Left lung (tissue), 4 donors: ENCODE measurements at regions not wholly inside any gene's neighbourhood (a gene's known extent, or its start where the extent isn't known, plus 50 kb on each side); places are given as distances from the start of the nearest gene placed in this dataset.

Experiments
- ATAC-seq: fragments of 200-7000 bp; cut with Tn5 transposase; one replicate; pipeline ENCODE4 v1.9.1; 2020; ENCODE audit warnings: moderate library complexity
- DNase-seq, 4 donors: peaks; one replicate each; pipeline ENCODE4 v3.0.0-alpha.2; 2013 to 2020
- H3K27ac ChIP-seq, 2 donors: fragments of 200-600 bp; sonication (generic) in 1 of 2; one replicate each; pipeline versions ENCODE4 v1.5.0 to v1.8.0; 2020 to 2021
- H3K27me3 ChIP-seq, 2 donors: fragments of 200-600 bp; sonication (generic) in 1 of 2; one replicate each; pipeline versions ENCODE4 v1.5.0 to v1.8.0; 2020 to 2021
- H3K36me3 ChIP-seq, 2 donors: fragments of 200-600 bp; sonication (generic) in 1 of 2; one replicate each; pipeline versions ENCODE4 v1.5.0 to v1.8.0; 2020 to 2021
- H3K4me1 ChIP-seq, 2 donors: fragments of 200-600 bp; one replicate each; pipeline ENCODE4 v1.8.0; 2021
- H3K4me3 ChIP-seq, 2 donors: fragments of 200-600 bp; sonication (generic) in 1 of 2; one replicate each; pipeline versions ENCODE4 v1.5.0 to v1.8.0; 2020 to 2021; ENCODE audit warnings: mild to moderate bottlenecking in 1 of 2
- H3K9me3 ChIP-seq, 2 donors: fragments of 200-600 bp; sonication (generic) in 1 of 2; one replicate each; pipeline versions ENCODE4 v1.5.0 to v1.8.0; 2020 to 2021
- intact Hi-C, 2 donors: fragments of 100-400 bp; cut with DNase I; formaldehyde crosslinking; loops; one replicate each; pipeline versions ENCODE4 v1.11.2 to v1.14.2; 2022
- TF ChIP-seq, protein P1 (sequence below), 2 donors: fragments of 200-600 bp; sonication (generic) in 1 of 2; IDR thresholded peaks; one replicate each; pipeline versions ENCODE4 v1.5.0 to v1.8.0; 2021; ENCODE audit warnings: antibody characterized with exemption in 2 of 2
- donor health status: DM: no; HTN: yes; CAD: no.
- donor health status: DM: no; HTN: no; CAD: no.

DNA sequence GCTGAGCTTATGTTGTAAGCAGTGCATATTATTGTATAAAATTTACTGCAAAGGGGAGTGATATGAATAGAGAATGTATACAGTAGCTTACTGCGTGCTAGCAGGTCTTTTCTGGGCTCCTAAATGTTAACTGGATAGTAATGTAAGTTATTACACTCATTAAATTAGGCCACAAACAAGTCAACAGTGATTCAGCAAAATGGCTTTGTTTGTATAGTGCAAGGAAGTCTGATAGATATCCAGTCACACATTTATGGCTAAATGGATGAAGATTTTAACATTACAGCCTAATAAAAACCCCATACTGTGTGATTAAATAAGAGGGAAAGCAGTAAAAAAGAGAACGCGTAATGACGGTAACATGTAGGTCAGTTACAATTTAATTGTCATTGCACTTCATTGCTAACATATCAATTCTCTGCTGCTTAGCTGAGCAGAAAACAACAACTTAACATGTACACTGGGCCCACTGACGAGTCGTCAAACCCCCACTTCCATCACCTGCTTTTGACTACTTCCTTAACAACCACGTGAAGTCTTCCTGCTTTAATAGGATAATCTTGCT, 665.0 kb upstream of the FANCL start:
- Histone ChIP-seq H3K4me3 (no peak overlapping the region), H3K27me3 (no peaks in the 10 kb centered on the region), H3K27ac (no peak overlapping the region), H3K9me3 (no peaks in the 10 kb centered on the region), H3K36me3 (no peaks in the 10 kb centered on the region), H3K4me1 (no peaks in the 10 kb centered on the region)
- TF ChIP-seq, protein P1, sequence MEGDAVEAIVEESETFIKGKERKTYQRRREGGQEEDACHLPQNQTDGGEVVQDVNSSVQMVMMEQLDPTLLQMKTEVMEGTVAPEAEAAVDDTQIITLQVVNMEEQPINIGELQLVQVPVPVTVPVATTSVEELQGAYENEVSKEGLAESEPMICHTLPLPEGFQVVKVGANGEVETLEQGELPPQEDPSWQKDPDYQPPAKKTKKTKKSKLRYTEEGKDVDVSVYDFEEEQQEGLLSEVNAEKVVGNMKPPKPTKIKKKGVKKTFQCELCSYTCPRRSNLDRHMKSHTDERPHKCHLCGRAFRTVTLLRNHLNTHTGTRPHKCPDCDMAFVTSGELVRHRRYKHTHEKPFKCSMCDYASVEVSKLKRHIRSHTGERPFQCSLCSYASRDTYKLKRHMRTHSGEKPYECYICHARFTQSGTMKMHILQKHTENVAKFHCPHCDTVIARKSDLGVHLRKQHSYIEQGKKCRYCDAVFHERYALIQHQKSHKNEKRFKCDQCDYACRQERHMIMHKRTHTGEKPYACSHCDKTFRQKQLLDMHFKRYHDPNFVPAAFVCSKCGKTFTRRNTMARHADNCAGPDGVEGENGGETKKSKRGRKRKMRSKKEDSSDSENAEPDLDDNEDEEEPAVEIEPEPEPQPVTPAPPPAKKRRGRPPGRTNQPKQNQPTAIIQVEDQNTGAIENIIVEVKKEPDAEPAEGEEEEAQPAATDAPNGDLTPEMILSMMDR (IDR thresholded peaks at IDR 0.05): no peak
- intact Hi-C loops: no loop called here
- DNase-seq (no peak), ATAC-seq (no peak)

DNA sequence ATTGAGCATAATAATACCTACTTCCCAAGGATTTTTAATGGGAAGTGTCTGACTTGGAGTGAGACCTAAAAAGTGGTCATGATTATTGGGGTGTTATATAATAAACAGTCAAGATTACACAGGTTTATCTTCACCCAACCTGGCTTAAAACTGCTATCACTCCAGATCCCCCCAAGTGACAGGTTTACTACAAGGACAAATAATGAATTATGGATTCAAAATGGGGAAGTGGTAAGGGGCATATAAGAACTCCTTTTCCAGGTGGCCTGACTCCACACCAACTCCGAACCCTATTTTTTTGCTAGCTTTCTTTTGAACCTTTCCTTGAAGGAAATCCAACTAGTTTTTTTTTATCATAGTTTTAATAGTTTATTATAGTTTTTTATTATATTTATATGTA, 663.0 kb upstream of the FANCL start:
- Histone ChIP-seq H3K36me3 (no peaks in the 10 kb centered on the region), H3K27me3 (no peaks in the 10 kb centered on the region), H3K27ac (no peak overlapping the region), H3K9me3 (no peaks in the 10 kb centered on the region), H3K4me3 (no peak overlapping the region), H3K4me1 (no peaks in the 10 kb centered on the region)
- DNase-seq (no peak), ATAC-seq (no peak)
- intact Hi-C loops: no loop called here
- TF ChIP-seq, protein P1 (IDR thresholded peaks at IDR 0.05): no peak

DNA sequence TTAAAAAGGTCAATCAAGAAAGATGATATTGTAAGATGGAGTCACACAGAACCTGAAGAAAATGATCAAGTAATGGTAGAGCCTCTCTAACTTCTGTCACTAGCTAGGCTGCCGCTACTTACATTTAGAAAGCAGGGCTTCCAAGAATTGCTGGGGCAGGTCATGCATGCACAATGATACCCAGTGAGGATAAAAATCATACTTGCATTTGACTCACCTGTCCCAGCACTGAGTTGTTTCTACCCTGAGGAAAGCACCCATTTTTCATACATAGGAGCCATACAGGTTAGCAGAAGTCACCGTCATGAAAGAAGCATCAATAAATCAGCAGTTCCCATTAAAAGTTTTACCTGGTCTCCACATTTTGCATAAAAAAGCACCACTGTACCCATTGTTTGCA, 662.3 kb upstream of the FANCL start:
- TF ChIP-seq, protein P1 (IDR thresholded peaks at IDR 0.05): no peak
- no peaks in the 10 kb centered on the region for H3K36me3 ChIP-seq
- intact Hi-C loops: no loop called here
- H3K27me3 ChIP-seq: no peaks in the 10 kb centered on the region
- no peak for DNase-seq
- H3K4me3 ChIP-seq: no peak overlapping the region
- no peaks in the 10 kb centered on the region for H3K9me3 ChIP-seq
- no peak overlapping the region for H3K27ac ChIP-seq
- ATAC-seq: no peak
- H3K4me1 ChIP-seq: no peaks in the 10 kb centered on the region

- no peak for DNase-seq
- Histone ChIP-seq H3K27ac (no peak overlapping the region), H3K36me3 (no peaks in the 10 kb centered on the region), H3K27me3 (no peaks in the 10 kb centered on the region), H3K9me3 (no peaks in the 10 kb centered on the region), H3K4me3 (no peak overlapping the region), H3K4me1 (no peaks in the 10 kb centered on the region)
- TF ChIP-seq, protein P1 (IDR thresholded peaks at IDR 0.05): no peak
- intact Hi-C loops: no loop called here
- ATAC-seq: no peak
Measured at GRCh38 chr2:58900246-58901027, 659.3 kb upstream of the FANCL start.

DNA sequence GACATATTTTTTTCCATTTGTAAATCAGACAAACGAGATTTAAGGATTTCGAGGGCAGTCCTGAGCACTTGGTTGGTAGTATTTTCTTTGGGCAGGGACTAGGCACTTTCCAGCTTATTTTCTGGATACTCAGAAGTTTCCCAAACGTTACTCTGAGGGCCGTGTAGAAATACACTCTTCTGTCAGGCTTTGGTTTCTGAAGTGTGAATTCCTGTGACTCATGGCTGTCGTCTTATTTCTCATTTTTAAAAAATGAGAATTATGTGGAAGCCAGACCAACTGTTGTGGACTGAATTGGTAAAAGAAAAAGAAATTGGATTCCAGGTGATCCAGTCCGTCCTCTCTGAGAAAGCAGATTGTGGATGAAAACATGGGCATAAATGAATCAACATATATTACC, 658.6 kb upstream of the FANCL start:
- TF ChIP-seq, protein P1 (IDR thresholded peaks at IDR 0.05): no peak
- Histone ChIP-seq H3K36me3 (no peaks in the 10 kb centered on the region), H3K9me3 (no peaks in the 10 kb centered on the region), H3K4me1 (no peaks in the 10 kb centered on the region), H3K27me3 (no peaks in the 10 kb centered on the region), H3K4me3 (no peak overlapping the region), H3K27ac (no peak overlapping the region)
- intact Hi-C loops: no loop called here
- no peak for ATAC-seq
- no peak for DNase-seq
